ENCODE measurements at regions not wholly inside any gene's neighbourhood (a gene's known extent, or its start where the extent isn't known, plus 50 kb on each side); places are given as distances from the start of the nearest gene placed in this dataset.

DNA sequence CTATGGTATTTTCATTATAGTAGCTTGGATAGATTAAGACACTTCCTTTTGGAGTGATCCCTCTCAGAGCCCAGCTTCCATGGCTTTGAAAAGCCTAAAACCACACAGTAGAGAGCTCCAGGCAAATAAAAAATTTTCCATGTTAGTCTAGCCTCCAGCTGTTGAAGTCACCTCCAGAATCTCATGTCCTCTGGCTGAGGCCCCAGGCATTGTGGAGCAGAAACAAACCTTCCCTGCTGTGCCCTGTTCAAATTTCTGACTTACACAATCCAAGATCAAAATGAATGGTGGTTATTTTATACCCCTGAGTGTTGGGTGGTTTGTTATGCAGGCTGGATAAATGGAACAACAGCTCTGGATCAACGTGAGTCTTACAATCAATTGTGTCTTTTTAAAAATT, 203.9 kb downstream of the ICE1 start:
- Histone ChIP-seq H3K4me1 (no peaks in the 10 kb centered on the region), H3K9me3 (no peaks in the 10 kb centered on the region), H3K27me3 (no peaks in the 10 kb centered on the region), H3K4me3 (no peak overlapping the region), H3K36me3 (ENCODE audit: low read depth, missing control alignments) (no peaks in the 10 kb centered on the region), H3K27ac (no peak overlapping the region)
- TF ChIP-seq, protein P1, sequence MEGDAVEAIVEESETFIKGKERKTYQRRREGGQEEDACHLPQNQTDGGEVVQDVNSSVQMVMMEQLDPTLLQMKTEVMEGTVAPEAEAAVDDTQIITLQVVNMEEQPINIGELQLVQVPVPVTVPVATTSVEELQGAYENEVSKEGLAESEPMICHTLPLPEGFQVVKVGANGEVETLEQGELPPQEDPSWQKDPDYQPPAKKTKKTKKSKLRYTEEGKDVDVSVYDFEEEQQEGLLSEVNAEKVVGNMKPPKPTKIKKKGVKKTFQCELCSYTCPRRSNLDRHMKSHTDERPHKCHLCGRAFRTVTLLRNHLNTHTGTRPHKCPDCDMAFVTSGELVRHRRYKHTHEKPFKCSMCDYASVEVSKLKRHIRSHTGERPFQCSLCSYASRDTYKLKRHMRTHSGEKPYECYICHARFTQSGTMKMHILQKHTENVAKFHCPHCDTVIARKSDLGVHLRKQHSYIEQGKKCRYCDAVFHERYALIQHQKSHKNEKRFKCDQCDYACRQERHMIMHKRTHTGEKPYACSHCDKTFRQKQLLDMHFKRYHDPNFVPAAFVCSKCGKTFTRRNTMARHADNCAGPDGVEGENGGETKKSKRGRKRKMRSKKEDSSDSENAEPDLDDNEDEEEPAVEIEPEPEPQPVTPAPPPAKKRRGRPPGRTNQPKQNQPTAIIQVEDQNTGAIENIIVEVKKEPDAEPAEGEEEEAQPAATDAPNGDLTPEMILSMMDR (IDR thresholded peaks at IDR 0.05), result no peak
- intact Hi-C loops (cut with DNase I; ENCODE audit: low total_unique reads), result no loop called here
- 90 to 94% methylated on average over 1 of the region's 1 CpG for WGBS, 2 donors
- DNase-seq, result no peak

DNA sequence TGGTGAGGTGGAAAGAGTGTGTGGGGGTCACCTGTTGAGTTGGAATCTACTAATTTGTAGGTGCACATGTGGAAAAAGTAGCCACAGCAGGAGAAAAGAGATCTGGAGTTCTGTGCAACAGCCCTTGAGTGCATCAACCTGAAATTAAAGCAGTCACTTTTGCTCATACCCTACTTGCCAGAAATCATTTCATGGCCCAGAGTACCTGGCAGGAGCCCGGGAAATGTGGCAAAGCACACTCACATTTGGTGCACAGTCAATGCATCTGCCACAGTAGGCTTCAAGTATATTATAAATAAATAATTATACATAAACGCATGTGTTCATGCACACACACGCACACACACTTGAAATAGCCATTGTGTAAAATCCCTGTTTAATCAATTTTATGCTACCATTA, 203.0 kb downstream of the ICE1 start:
- no peaks in the 10 kb centered on the region for H3K27me3 ChIP-seq
- 79 to 87% methylated on average over 3 of the region's 3 CpGs for WGBS, 2 donors
- no peak for TF ChIP-seq POLR2A (IDR thresholded peaks at IDR 0.05)
- TF ChIP-seq, protein P1 (IDR thresholded peaks at IDR 0.05), result no peak
- no peaks in the 10 kb centered on the region for H3K36me3 ChIP-seq (ENCODE audit: low read depth, missing control alignments)
- H3K9me3 ChIP-seq, result no peaks in the 10 kb centered on the region
- intact Hi-C loops (cut with DNase I; ENCODE audit: low total_unique reads), result no loop called here
- DNase-seq, result no peak
- H3K27ac ChIP-seq, result no peak overlapping the region
- no peaks in the 10 kb centered on the region for H3K4me1 ChIP-seq
- H3K4me3 ChIP-seq, result no peak overlapping the region

GRCh38 chr5:5623397-5623796, 200.9 kb downstream of the ICE1 start:
- DNase-seq, result no peak
- no peak overlapping the region for H3K27ac ChIP-seq
- no peaks in the 10 kb centered on the region for H3K36me3 ChIP-seq (ENCODE audit: low read depth, missing control alignments)
- TF ChIP-seq, protein P1 (IDR thresholded peaks at IDR 0.05), result no peak
- TF ChIP-seq POLR2A (IDR thresholded peaks at IDR 0.05), result no peak
- intact Hi-C loops (cut with DNase I; ENCODE audit: low total_unique reads), result no loop called here
- no peak overlapping the region for H3K4me3 ChIP-seq
- H3K9me3 ChIP-seq, result no peaks in the 10 kb centered on the region
- 67 to 92% methylated on average over 1 to 2 of the region's 2 CpGs for WGBS, 2 donors
- no peaks in the 10 kb centered on the region for H3K4me1 ChIP-seq
- H3K27me3 ChIP-seq, result no peaks in the 10 kb centered on the region

GRCh38 chr5:5622806-5623205, 200.3 kb downstream of the ICE1 start:
- Histone ChIP-seq H3K27me3 (no peaks in the 10 kb centered on the region), H3K9me3 (no peaks in the 10 kb centered on the region), H3K27ac (no peak overlapping the region), H3K36me3 (ENCODE audit: low read depth, missing control alignments) (no peaks in the 10 kb centered on the region), H3K4me1 (no peaks in the 10 kb centered on the region), H3K4me3 (no peak overlapping the region)
- intact Hi-C loops (cut with DNase I; ENCODE audit: low total_unique reads), result no loop called here
- no peak for DNase-seq
- TF ChIP-seq POLR2A (IDR thresholded peaks at IDR 0.05), result no peak
- TF ChIP-seq, protein P1 (IDR thresholded peaks at IDR 0.05), result no peak

GRCh38 chr5:5619546-5619945, 197.1 kb downstream of the ICE1 start:
- WGBS, 2 donors, result 58 to 65% methylated on average over 3 of the region's 3 CpGs
- DNase-seq, result peak; percentile 87
- intact Hi-C loops (cut with DNase I; ENCODE audit: low total_unique reads), result no loop called here

More at GRCh38 chr5:5619546-5619945, 197.1 kb downstream of the ICE1 start:
- Histone ChIP-seq H3K27me3 (no peaks in the 10 kb centered on the region), H3K4me1 (no peaks in the 10 kb centered on the region), H3K27ac (no peak overlapping the region), H3K4me3 (no peak overlapping the region), H3K9me3 (no peaks in the 10 kb centered on the region), H3K36me3 (ENCODE audit: low read depth, missing control alignments) (no peaks in the 10 kb centered on the region)
- TF ChIP-seq POLR2A (IDR thresholded peaks at IDR 0.05), result no peak
